SH-SY5Y (cell line): ENCODE measurements at regions not wholly inside any gene's neighbourhood (a gene's known extent, or its start where the extent isn't known, plus 50 kb on each side); places are given as distances from the start of the nearest gene placed in this dataset.

Experiments used
- GATA2 ChIP-seq: IDR thresholded peaks from 2 replicates; pipeline ENCODE4 v1.6.1; 2011; ENCODE audit warnings: mild to moderate bottlenecking, low read depth, low read length
- GATA3 ChIP-seq: IDR thresholded peaks from 2 replicates; pipeline ENCODE4 v1.6.1; 2011; ENCODE audit warnings: low read depth, mild to moderate bottlenecking, low read length, moderate library complexity

DNA sequence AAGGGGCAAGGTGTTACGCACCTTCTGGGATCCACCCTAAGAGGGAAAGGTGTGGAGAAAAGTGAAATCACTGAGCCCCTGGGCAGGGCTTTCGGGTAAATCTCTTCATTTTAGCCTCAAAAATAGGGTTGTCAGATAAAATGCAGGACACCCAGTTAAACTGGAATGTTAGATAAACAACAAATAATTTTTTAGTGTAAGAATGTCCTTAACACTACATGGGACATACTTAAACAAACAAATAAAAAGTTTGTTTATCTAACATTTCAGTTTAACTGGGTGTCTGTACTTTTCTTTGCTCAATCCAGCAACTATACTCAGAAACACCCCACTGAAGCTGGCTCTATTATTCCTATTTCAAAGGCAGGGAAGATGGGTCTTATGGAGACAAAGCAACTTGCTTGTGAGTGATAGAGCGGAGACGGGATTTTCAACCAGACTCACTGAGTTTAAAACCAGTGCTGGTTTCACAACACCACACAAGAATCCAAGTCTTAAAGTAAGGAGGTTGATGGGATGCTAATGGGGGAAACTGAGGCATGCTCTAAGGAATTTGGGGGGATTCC, 144.8 kb upstream of the RBPJ start:
- TF ChIP-seq GATA2 = no peak
- TF ChIP-seq GATA3 = no peak
